GM10266 (cell line): ENCODE measurements at regions not wholly inside any gene's neighbourhood (a gene's known extent, or its start where the extent isn't known, plus 50 kb on each side); places are given as distances from the start of the nearest gene placed in this dataset.

ENCODE experiments used
- DNase-seq: peaks from one replicate; pipeline ENCODE4 v3.0.0; 2012; ENCODE audit errors: extremely low spot score
- TF ChIP-seq, protein P1 (sequence below): IDR thresholded peaks from 2 replicates; pipeline ENCODE4 v1.5.1; 2012; ENCODE audit warnings: mild to moderate bottlenecking, low read depth; ENCODE audit not compliant: control insufficient read depth, insufficient read depth; ENCODE audit errors: missing control alignments

DNA sequence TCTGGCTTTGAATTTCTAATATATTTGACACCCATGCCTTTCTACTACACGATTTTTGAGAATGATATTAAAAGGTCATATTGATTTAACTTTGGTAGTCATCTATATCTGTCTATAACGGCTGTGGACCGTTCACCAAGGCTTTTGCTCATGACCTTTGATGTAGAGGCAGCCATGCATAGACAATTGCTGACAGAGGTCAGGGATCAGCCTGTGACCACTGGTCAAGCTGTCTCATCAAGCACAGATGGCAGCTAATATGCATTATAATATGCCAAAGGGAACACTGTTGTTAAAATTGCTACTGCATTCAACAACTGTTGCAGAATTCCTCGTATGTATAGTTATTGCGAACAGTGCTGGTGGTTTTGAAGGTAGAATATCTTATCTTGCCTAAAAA lies 323.9 kb upstream of the DSEL start:
- TF ChIP-seq, protein P1, sequence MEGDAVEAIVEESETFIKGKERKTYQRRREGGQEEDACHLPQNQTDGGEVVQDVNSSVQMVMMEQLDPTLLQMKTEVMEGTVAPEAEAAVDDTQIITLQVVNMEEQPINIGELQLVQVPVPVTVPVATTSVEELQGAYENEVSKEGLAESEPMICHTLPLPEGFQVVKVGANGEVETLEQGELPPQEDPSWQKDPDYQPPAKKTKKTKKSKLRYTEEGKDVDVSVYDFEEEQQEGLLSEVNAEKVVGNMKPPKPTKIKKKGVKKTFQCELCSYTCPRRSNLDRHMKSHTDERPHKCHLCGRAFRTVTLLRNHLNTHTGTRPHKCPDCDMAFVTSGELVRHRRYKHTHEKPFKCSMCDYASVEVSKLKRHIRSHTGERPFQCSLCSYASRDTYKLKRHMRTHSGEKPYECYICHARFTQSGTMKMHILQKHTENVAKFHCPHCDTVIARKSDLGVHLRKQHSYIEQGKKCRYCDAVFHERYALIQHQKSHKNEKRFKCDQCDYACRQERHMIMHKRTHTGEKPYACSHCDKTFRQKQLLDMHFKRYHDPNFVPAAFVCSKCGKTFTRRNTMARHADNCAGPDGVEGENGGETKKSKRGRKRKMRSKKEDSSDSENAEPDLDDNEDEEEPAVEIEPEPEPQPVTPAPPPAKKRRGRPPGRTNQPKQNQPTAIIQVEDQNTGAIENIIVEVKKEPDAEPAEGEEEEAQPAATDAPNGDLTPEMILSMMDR: no peak

DNA sequence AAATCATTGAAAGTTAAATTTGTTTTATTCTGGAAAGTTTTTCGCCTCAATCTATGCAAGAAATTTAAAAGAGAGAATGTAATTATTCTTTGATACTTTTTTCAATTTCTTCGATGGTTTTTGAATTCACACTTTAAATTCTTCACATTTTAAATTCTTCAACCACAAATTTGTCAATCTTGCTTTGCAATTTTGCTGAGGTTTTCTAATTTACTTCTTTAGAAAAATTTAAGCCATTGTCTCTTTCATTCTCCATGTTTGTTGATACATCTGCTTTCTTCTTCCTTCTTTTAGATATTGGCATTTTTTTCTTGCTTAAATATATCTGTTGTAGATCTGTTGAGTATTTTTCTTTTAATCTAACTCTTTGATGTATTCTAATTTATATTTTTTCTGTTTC lies 301.9 kb upstream of the DSEL start:
- TF ChIP-seq, protein P1: no peak
- DNase-seq: no peak

More for the DNA sequence above, 323.9 kb upstream of the DSEL start:
- DNase-seq: no peak

DNA sequence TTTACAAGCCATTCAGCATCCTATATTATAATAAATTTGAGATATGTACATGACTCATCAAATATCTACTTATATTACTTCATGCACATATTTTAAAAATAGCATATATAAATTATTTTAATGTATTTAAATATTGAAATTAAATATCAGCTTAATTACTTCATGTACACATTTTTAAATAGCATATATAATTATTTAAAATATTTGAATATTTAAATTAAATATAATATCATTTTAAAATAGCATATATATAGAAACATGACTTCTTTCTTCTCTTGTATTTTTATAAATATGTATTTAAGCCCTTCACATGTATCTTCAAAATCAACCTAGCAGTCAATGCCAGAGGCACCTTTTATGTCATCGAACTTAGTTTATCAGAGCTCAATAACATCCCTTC lies 298.8 kb upstream of the DSEL start:
- DNase-seq: no peak
- TF ChIP-seq, protein P1: no peak

DNA sequence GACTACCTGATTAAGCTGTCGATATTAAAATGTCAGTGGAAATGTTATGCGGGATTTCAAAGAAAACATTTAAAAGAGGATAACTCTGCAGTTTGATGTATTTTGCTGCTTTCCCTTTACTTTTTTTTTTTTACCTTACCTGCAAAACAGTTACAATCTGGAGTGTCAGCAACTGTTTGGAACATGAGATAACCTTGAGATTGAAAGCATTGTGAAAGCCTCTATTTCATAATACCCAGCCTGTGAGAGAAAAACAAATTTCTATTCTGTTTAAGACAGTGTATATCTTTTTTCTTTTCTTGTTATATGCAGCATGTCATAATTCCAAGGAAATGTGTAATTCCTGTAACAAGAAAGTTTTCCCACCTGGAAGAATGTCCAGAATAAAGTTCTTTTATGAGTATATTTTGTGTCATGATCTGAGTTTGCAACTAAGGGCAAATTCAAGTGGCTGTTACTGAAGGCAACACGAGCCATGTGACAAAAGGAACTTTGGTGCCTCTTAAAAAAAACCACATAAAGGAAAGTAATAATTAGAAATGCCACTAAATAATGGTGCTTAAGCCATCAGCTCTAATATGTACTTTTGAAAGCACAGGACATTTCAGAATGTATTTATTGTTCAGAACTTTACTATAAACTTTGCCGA lies 297.0 kb upstream of the DSEL start:
- DNase-seq: no peak
- TF ChIP-seq, protein P1: no peak

DNA sequence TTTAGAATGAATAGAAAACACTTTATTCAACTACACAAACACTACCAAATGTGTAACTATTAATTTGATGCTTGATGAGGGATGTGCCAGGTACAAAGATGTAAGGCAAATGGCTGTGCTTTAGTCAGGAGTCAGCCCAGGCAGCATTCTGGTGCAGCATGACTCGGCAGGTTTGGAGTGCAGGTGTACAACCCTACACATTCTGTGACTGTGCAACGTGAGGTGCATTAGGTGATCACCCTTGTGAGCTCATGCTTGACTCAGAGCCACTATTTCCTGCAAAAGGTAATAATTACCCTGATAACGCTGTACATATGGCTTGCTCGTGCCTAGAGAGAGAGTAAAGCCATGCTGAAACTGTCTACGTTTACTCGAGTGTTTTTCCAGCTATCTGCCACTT lies 288.7 kb upstream of the DSEL start:
- no peak for DNase-seq
- TF ChIP-seq, protein P1: no peak

DNA sequence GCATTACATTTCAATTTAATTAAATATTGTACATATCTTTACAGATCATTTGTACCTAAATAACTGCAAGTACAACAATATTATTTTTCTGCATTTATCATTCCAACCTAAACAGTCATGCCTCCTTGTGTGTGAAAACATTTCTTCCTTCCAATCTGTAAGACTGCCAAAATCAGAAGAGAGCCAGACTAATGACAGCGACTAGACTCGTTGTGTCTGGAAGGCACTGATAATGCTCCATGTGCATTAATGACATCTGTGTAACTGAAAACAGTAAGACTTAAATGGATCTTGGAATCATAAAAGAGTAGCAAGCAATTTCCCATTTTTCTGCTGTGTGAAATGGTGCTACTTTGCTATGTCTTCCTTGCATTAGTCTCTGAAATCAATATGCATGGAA lies 278.0 kb upstream of the DSEL start:
- TF ChIP-seq, protein P1: no peak
- no peak for DNase-seq

DNA sequence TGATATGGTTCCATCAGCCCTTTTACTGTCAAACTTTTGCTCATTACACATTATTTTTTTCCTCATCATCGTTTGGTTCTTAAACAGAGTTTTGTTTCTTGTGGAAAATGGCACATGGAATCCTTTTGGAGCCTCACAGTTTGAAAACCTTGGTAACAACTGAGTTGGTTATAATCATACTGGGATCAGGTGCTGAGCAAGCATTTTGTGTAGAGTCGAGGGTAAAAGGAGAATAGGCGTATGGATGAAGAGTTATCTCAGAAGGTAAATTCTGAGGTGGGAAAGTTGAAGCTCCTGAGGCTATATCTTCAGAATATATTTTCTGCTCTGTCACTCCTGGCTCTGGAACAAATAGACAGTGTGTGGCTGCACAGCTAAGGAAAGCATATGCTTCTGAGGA lies 274.0 kb upstream of the DSEL start:
- TF ChIP-seq, protein P1: no peak
- DNase-seq: no peak
